ENCODE measurements at regions not wholly inside any gene's neighbourhood (a gene's known extent, or its start where the extent isn't known, plus 50 kb on each side); places are given as distances from the start of the nearest gene placed in this dataset.
"Not testable (repeated sequence)": the region's sequence is repeated elsewhere in the genome, so short reads cannot be mapped to it uniquely, and the experiment has no call there.

DNA sequence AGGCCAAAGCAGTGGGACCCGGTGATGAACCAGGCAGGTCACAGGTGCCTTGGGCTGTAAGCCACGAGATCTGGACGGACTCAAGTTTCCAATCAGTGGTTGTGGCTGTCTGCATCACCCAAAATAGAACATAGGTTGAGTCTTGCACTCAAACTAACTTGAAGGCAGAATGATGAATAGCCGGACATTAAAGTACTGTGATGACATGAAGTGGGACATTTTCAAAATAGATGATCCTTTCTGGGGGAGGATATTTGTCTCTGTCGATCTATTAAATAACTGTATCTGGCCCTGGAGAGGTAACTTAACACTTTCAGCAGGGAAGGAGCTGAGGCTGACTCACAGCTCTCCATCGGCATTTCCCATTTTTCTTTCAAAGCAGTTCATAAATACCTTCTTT is 66.1 kb upstream of the GPR89A start:
- TF ChIP-seq, protein P1, sequence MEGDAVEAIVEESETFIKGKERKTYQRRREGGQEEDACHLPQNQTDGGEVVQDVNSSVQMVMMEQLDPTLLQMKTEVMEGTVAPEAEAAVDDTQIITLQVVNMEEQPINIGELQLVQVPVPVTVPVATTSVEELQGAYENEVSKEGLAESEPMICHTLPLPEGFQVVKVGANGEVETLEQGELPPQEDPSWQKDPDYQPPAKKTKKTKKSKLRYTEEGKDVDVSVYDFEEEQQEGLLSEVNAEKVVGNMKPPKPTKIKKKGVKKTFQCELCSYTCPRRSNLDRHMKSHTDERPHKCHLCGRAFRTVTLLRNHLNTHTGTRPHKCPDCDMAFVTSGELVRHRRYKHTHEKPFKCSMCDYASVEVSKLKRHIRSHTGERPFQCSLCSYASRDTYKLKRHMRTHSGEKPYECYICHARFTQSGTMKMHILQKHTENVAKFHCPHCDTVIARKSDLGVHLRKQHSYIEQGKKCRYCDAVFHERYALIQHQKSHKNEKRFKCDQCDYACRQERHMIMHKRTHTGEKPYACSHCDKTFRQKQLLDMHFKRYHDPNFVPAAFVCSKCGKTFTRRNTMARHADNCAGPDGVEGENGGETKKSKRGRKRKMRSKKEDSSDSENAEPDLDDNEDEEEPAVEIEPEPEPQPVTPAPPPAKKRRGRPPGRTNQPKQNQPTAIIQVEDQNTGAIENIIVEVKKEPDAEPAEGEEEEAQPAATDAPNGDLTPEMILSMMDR (IDR thresholded peaks at IDR 0.05) = not testable (repeated sequence)
- not testable (repeated sequence) for TF ChIP-seq MAX, FOXK1 (CRISPR knock-in tag; IDR thresholded peaks at IDR 0.05)
- TF ChIP-seq, protein P2, sequence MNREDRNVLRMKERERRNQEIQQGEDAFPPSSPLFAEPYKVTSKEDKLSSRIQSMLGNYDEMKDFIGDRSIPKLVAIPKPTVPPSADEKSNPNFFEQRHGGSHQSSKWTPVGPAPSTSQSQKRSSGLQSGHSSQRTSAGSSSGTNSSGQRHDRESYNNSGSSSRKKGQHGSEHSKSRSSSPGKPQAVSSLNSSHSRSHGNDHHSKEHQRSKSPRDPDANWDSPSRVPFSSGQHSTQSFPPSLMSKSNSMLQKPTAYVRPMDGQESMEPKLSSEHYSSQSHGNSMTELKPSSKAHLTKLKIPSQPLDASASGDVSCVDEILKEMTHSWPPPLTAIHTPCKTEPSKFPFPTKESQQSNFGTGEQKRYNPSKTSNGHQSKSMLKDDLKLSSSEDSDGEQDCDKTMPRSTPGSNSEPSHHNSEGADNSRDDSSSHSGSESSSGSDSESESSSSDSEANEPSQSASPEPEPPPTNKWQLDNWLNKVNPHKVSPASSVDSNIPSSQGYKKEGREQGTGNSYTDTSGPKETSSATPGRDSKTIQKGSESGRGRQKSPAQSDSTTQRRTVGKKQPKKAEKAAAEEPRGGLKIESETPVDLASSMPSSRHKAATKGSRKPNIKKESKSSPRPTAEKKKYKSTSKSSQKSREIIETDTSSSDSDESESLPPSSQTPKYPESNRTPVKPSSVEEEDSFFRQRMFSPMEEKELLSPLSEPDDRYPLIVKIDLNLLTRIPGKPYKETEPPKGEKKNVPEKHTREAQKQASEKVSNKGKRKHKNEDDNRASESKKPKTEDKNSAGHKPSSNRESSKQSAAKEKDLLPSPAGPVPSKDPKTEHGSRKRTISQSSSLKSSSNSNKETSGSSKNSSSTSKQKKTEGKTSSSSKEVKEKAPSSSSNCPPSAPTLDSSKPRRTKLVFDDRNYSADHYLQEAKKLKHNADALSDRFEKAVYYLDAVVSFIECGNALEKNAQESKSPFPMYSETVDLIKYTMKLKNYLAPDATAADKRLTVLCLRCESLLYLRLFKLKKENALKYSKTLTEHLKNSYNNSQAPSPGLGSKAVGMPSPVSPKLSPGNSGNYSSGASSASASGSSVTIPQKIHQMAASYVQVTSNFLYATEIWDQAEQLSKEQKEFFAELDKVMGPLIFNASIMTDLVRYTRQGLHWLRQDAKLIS (CRISPR knock-in tag; IDR thresholded peaks at IDR 0.05; ENCODE audit: borderline replicate concordance) = not testable (repeated sequence)

Data from WTC11 (cell line).